Astrocyte (in vitro differentiated cells and primary cell): ENCODE measurements at regions not wholly inside any gene's neighbourhood (a gene's known extent, or its start where the extent isn't known, plus 50 kb on each side); places are given as distances from the start of the nearest gene placed in this dataset.

Experiments
- DNase-seq: peaks from one replicate; pipeline ENCODE4 v3.0.0-alpha.2; 2010; ENCODE audit warnings: low read depth
- FAIRE-seq: peaks from 2 replicates; lab custom pipeline; 2011; peaks lifted over from hg19 to GRCh38; lab: Jason Lieb, UNC
- H2AFZ ChIP-seq: 2 replicates; pipeline ENCODE4 v1.6.0; 2012; ENCODE audit warnings: low read depth, low read length, inconsistent platforms
- H3K27ac ChIP-seq: 2 replicates; pipeline ENCODE4 v1.5.1; 2011; ENCODE audit warnings: low read depth, low read length, inconsistent platforms
- H3K27me3 ChIP-seq: 2 replicates; pipeline ENCODE4 v1.6.0; 2011; ENCODE audit warnings: low read length, inconsistent platforms; ENCODE audit not compliant: insufficient read depth
- H3K36me3 ChIP-seq: 2 replicates; pipeline ENCODE4 v1.5.1; 2011; ENCODE audit warnings: low read length, inconsistent platforms; ENCODE audit not compliant: insufficient read depth
- H3K4me1 ChIP-seq: 2 replicates; pipeline ENCODE4 v1.5.1; 2011; ENCODE audit warnings: low read length, inconsistent platforms; ENCODE audit not compliant: insufficient read depth
- H3K4me2 ChIP-seq: 2 replicates; pipeline ENCODE4 v1.6.0; 2012; ENCODE audit warnings: low read length, inconsistent platforms
- H3K4me3 ChIP-seq: 2 replicates; pipeline ENCODE4 v1.5.1; 2011; ENCODE audit warnings: low read depth, mild to moderate bottlenecking, low read length, inconsistent platforms; ENCODE audit not compliant: insufficient read depth
- H3K79me2 ChIP-seq: 2 replicates; pipeline ENCODE4 v1.6.0; 2012; ENCODE audit warnings: mild to moderate bottlenecking, low read length, inconsistent platforms; ENCODE audit not compliant: insufficient read depth
- H3K9ac ChIP-seq: 2 replicates; pipeline ENCODE4 v1.6.0; 2012; ENCODE audit warnings: mild to moderate bottlenecking, low read length, inconsistent platforms
- H3K9me3 ChIP-seq: 2 replicates; pipeline ENCODE4 v1.5.1; 2012; ENCODE audit warnings: low read depth, mild to moderate bottlenecking, low read length, inconsistent platforms; ENCODE audit not compliant: insufficient read depth
- H4K20me1 ChIP-seq: 2 replicates; pipeline ENCODE4 v1.6.0; 2012; ENCODE audit warnings: low read length, inconsistent platforms; ENCODE audit not compliant: insufficient read depth
- H3K27ac Mint-ChIP-seq: one replicate; pipeline ENCODE4 v1.8.0; 2021; ENCODE audit warnings: mild to moderate bottlenecking, mixed read lengths; ENCODE audit not compliant: unreplicated experiment
- H3K27me3 Mint-ChIP-seq: one replicate; pipeline ENCODE4 v1.8.0; 2021; ENCODE audit warnings: low read depth, mixed read lengths; ENCODE audit not compliant: unreplicated experiment
- H3K36me3 Mint-ChIP-seq: one replicate; pipeline ENCODE4 v1.8.0; 2021; ENCODE audit warnings: low read depth, mixed read lengths; ENCODE audit not compliant: unreplicated experiment
- H3K4me1 Mint-ChIP-seq: one replicate; pipeline ENCODE4 v1.8.0; 2021; ENCODE audit warnings: low read depth, mixed read lengths; ENCODE audit not compliant: unreplicated experiment
- H3K4me3 Mint-ChIP-seq: one replicate; pipeline ENCODE4 v1.8.0; 2021; ENCODE audit warnings: mild to moderate bottlenecking, moderate library complexity, mixed read lengths; ENCODE audit not compliant: unreplicated experiment
- H3K9me3 Mint-ChIP-seq: one replicate; pipeline ENCODE4 v1.8.0; 2021; ENCODE audit warnings: mild to moderate bottlenecking, mixed read lengths; ENCODE audit not compliant: unreplicated experiment
- CTCF ChIP-seq: IDR thresholded peaks from 2 replicates; pipeline ENCODE4 v1.5.1; 2011; ENCODE audit warnings: low read depth, mild to moderate bottlenecking, inconsistent platforms, low read length, moderate library complexity; ENCODE audit not compliant: insufficient read depth
- EZH2 ChIP-seq: IDR thresholded peaks from 2 replicates; pipeline ENCODE4 v1.6.1; 2012; ENCODE audit warnings: mild to moderate bottlenecking, low read length, inconsistent platforms; ENCODE audit not compliant: insufficient read depth

- H3K27me3 Mint-ChIP-seq = no peaks in the 10 kb centered on the region
- Histone ChIP-seq H3K9ac (no peak overlapping the region), H3K36me3 (no peaks in the 10 kb centered on the region), H3K4me1 (no peaks in the 10 kb centered on the region), H3K27me3 (no peaks in the 10 kb centered on the region), H3K4me3 (no peak overlapping the region), H3K79me2 (no peaks in the 10 kb centered on the region), H3K4me2 (no peak overlapping the region), H4K20me1 (no peaks in the 10 kb centered on the region), H3K27ac (no peak overlapping the region), H2AFZ (no peak overlapping the region), H3K9me3 (no peaks in the 10 kb centered on the region)
- H3K9me3 Mint-ChIP-seq = no peaks in the 10 kb centered on the region
- H3K27ac Mint-ChIP-seq = no peak overlapping the region
- DNase-seq (no peak), FAIRE-seq (no peak)
- no peaks in the 10 kb centered on the region for H3K4me1 Mint-ChIP-seq
- no peak for TF ChIP-seq CTCF
- no peak for TF ChIP-seq EZH2
- no peak overlapping the region for H3K4me3 Mint-ChIP-seq
- no peaks in the 10 kb centered on the region for H3K36me3 Mint-ChIP-seq
Measured at GRCh38 chr16:73915935-73916334, 380.7 kb upstream of the PSMD7 start.

- Histone ChIP-seq H2AFZ (no peak overlapping the region), H3K27ac (no peak overlapping the region), H3K9me3 (no peaks in the 10 kb centered on the region), H3K36me3 (no peaks in the 10 kb centered on the region), H3K27me3 (no peaks in the 10 kb centered on the region), H3K4me1 (no peaks in the 10 kb centered on the region), H4K20me1 (no peaks in the 10 kb centered on the region), H3K4me2 (no peak overlapping the region), H3K79me2 (no peaks in the 10 kb centered on the region), H3K9ac (no peak overlapping the region), H3K4me3 (no peak overlapping the region)
- H3K27ac Mint-ChIP-seq = no peak overlapping the region
- no peak overlapping the region for H3K4me3 Mint-ChIP-seq
- no peaks in the 10 kb centered on the region for H3K27me3 Mint-ChIP-seq
- H3K36me3 Mint-ChIP-seq = no peaks in the 10 kb centered on the region
- no peaks in the 10 kb centered on the region for H3K4me1 Mint-ChIP-seq
- FAIRE-seq (no peak), DNase-seq (no peak)
- TF ChIP-seq CTCF (no peak), EZH2 (no peak)
- H3K9me3 Mint-ChIP-seq = no peaks in the 10 kb centered on the region
Measured at GRCh38 chr16:73915140-73915539, 381.5 kb upstream of the PSMD7 start.

- H3K27ac Mint-ChIP-seq = no peak overlapping the region
- no peak overlapping the region for H3K4me3 Mint-ChIP-seq
- H4K20me1 ChIP-seq = no peaks in the 10 kb centered on the region
- no peaks in the 10 kb centered on the region for H3K27me3 Mint-ChIP-seq
- H3K36me3 ChIP-seq = no peaks in the 10 kb centered on the region
- no peak overlapping the region for H3K4me2 ChIP-seq
- H3K9me3 Mint-ChIP-seq = no peaks in the 10 kb centered on the region
- no peak overlapping the region for H3K27ac ChIP-seq
- H3K4me1 Mint-ChIP-seq = no peaks in the 10 kb centered on the region
- FAIRE-seq (no peak), DNase-seq (no peak)
- H2AFZ ChIP-seq = no peak overlapping the region
- H3K36me3 Mint-ChIP-seq = no peaks in the 10 kb centered on the region
- no peak overlapping the region for H3K9ac ChIP-seq
- no peak overlapping the region for H3K4me3 ChIP-seq
- no peaks in the 10 kb centered on the region for H3K4me1 ChIP-seq
- no peaks in the 10 kb centered on the region for H3K27me3 ChIP-seq
- H3K79me2 ChIP-seq = no peaks in the 10 kb centered on the region
- no peaks in the 10 kb centered on the region for H3K9me3 ChIP-seq
- TF ChIP-seq CTCF (no peak), EZH2 (no peak)
Measured at GRCh38 chr16:73912850-73913249, 383.8 kb upstream of the PSMD7 start.
